ENCODE measurements at regions not wholly inside any gene's neighbourhood (a gene's known extent, or its start where the extent isn't known, plus 50 kb on each side); places are given as distances from the start of the nearest gene placed in this dataset.
"Not testable (repeated sequence)": the region's sequence is repeated elsewhere in the genome, so short reads cannot be mapped to it uniquely, and the experiment has no call there.

DNA sequence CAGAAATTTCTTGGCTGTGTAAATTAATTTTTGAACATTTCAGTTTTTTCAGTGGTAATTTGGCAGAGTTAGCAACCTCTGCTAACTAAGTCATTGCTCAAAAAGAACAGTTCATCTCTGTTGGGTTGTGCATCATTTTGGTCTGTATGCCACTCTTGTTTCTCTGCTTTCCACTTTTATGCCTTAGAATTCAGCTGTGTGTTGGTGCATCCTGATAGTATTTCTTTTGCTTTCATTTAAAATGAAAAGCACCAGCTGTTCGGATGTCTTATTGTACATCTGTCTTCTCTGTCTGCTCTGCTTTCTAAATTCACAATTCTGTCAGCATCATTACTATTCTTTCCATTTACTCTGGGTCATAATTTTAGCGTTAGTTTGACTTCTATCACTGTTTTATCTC, 388.2 kb upstream of the NDST4 start:
- no peak for DNase-seq
- no peak overlapping the region for H3K4me3 Mint-ChIP-seq
- H3K27me3 Mint-ChIP-seq (ENCODE audit: low read depth in 3 of 3) = no peaks in the 10 kb centered on the region
- H3K36me3 Mint-ChIP-seq = no peaks in the 10 kb centered on the region
- TF ChIP-seq CTCF (IDR thresholded peaks at IDR 0.05) = no peak
- no peaks in the 10 kb centered on the region for H3K9me3 ChIP-seq (replicated peaks in 1 of 2; ENCODE audit: control insufficient read depth in 1 of 2, insufficient read depth in 1 of 2, low read length in 2 of 2)
- H2AFZ ChIP-seq (ENCODE audit: insufficient read depth, low read depth, low read length, poor library complexity, severe bottlenecking) = no peak overlapping the region
- H3K4me3 ChIP-seq (replicated peaks in 1 of 3; ENCODE audit: low read depth in 2 of 3, low read length in 3 of 3) = no peak overlapping the region
- no peaks in the 10 kb centered on the region for H3K4me1 Mint-ChIP-seq
- H3K4me1 ChIP-seq (ENCODE audit: control insufficient read depth in 1 of 2, insufficient read depth in 2 of 2, low read length in 2 of 2) = no peaks in the 10 kb centered on the region
- H3K9ac ChIP-seq (ENCODE audit: insufficient read depth, low read length, poor library complexity, severe bottlenecking) = no peak overlapping the region
- no peaks in the 10 kb centered on the region for H4K20me1 ChIP-seq (ENCODE audit: insufficient read depth, low read length)
- H3K27ac ChIP-seq (ENCODE audit: low read depth in 1 of 2, low read length in 2 of 2) = no peak overlapping the region
- H3K79me2 ChIP-seq (ENCODE audit: insufficient read depth, low read length) = no peaks in the 10 kb centered on the region
- no peak overlapping the region for H3K27ac Mint-ChIP-seq
- H3K36me3 ChIP-seq (replicated peaks in 1 of 2; ENCODE audit: control insufficient read depth in 1 of 2, insufficient read depth in 2 of 2, low read length in 2 of 2) = no peaks in the 10 kb centered on the region
- no peak overlapping the region for H3K4me2 ChIP-seq (replicated peaks; ENCODE audit: extremely low read depth, low read length, poor library complexity, severe bottlenecking)
- H3K9me3 Mint-ChIP-seq = peaks cover 0 to 6% (median 0%) of the 10 kb centered on the region in 7 donors
- WGBS (ENCODE audit: insufficient coverage) = 78% methylated on average over 1 of the region's 2 CpGs
- H3K27me3 ChIP-seq (ENCODE audit: control insufficient read depth in 2 of 2, insufficient read depth in 2 of 2, low read length in 2 of 2) = no peaks in the 10 kb centered on the region
- intact Hi-C loops (cut with micrococcal nuclease) = no loop called here

DNA sequence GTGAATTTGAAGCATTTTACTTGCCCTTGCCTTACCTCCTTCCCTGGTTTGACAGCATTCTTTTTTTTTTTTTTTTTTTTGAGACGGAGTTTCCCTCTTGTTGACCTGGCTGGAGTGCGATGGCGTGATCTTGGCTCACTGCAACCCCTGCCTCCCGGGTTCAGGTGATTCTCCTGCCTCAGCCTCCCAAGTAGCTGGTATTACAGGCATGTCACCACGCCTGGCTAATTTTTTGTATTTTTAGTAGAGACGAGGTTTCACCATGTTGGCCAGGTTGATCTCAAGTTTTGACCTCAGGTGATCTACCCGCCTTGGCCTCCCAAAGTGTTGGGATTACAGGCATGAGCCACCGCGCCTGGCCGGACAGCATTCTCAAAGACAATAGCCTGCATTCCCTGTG, 380.4 kb upstream of the NDST4 start:
- H3K27ac Mint-ChIP-seq; H3K79me2 ChIP-seq (ENCODE audit: insufficient read depth, low read length); DNase-seq; H3K9ac ChIP-seq (ENCODE audit: insufficient read depth, low read length, poor library complexity, severe bottlenecking); H3K4me1 ChIP-seq (ENCODE audit: control insufficient read depth in 1 of 2, insufficient read depth in 2 of 2, low read length in 2 of 2); H2AFZ ChIP-seq (ENCODE audit: insufficient read depth, low read depth, low read length, poor library complexity, severe bottlenecking); H3K27me3 ChIP-seq (ENCODE audit: control insufficient read depth in 2 of 2, insufficient read depth in 2 of 2, low read length in 2 of 2); intact Hi-C loops (cut with micrococcal nuclease); H3K4me1 Mint-ChIP-seq; H3K36me3 ChIP-seq (replicated peaks in 1 of 2; ENCODE audit: control insufficient read depth in 1 of 2, insufficient read depth in 2 of 2, low read length in 2 of 2); H3K27me3 Mint-ChIP-seq (ENCODE audit: low read depth in 3 of 3); H4K20me1 ChIP-seq (ENCODE audit: insufficient read depth, low read length); H3K27ac ChIP-seq (ENCODE audit: low read depth in 1 of 2, low read length in 2 of 2); H3K4me2 ChIP-seq (replicated peaks; ENCODE audit: extremely low read depth, low read length, poor library complexity, severe bottlenecking); H3K4me3 Mint-ChIP-seq; H3K36me3 Mint-ChIP-seq; H3K4me3 ChIP-seq (replicated peaks in 1 of 3; ENCODE audit: low read depth in 2 of 3, low read length in 3 of 3): not testable (repeated sequence)
- H3K9me3 ChIP-seq (replicated peaks in 1 of 2; ENCODE audit: control insufficient read depth in 1 of 2, insufficient read depth in 1 of 2, low read length in 2 of 2) = peaks cover 0 to 12% of the 10 kb centered on the region in 2 donors
- 95% methylated on average over 4 of the region's 10 CpGs for WGBS (ENCODE audit: insufficient coverage)
- H3K9me3 Mint-ChIP-seq = peaks cover 2 to 16% (median 6%) of the 10 kb centered on the region in 7 donors

Data from CD14-positive monocyte (primary cell).